Neural progenitor cell (in vitro differentiated cells): ENCODE measurements at regions not wholly inside any gene's neighbourhood (a gene's known extent, or its start where the extent isn't known, plus 50 kb on each side); places are given as distances from the start of the nearest gene placed in this dataset.

ENCODE experiments used
- CTCF ChIP-seq: fragments of 200-600 bp; sonication (generic); IDR thresholded peaks from 2 replicates; pipeline ENCODE4 v1.5.1; 2017; ENCODE audit warnings: antibody characterized with exemption, mild to moderate bottlenecking
- EZH2phosphoT487 ChIP-seq: fragments of 200-600 bp; sonication (generic); IDR thresholded peaks from 2 replicates; pipeline ENCODE4 v1.6.1; 2017; ENCODE audit warnings: antibody characterized with exemption

- TF ChIP-seq EZH2phosphoT487 (no peak), CTCF (no peak)
Observed at GRCh38 chr21:38095220-38095619, 161.6 kb upstream of the KCNJ15 start.
